Mesothelial cell of epicardium (in vitro differentiated cells): ENCODE measurements at regions not wholly inside any gene's neighbourhood (a gene's known extent, or its start where the extent isn't known, plus 50 kb on each side); places are given as distances from the start of the nearest gene placed in this dataset.

Experiments used
- DNase-seq, 2 experiments: peaks; one replicate each; pipeline ENCODE4 v3.0.0; 2021; ENCODE audit warnings: low spot score in 2 of 2; ENCODE audit not compliant: unreplicated experiment in 2 of 2
- H3K27ac Mint-ChIP-seq: 2 replicates; pipeline ENCODE4 v1.8.0; 2021; ENCODE audit warnings: mixed read lengths
- H3K27me3 Mint-ChIP-seq: 2 replicates; pipeline ENCODE4 v1.8.0; 2021; ENCODE audit warnings: low read depth, mixed read lengths
- H3K36me3 Mint-ChIP-seq: 2 replicates; pipeline ENCODE4 v1.8.0; 2021; ENCODE audit warnings: mixed read lengths
- H3K4me1 Mint-ChIP-seq: 2 replicates; pipeline ENCODE4 v1.8.0; 2021; ENCODE audit warnings: mixed read lengths
- H3K4me3 Mint-ChIP-seq: 2 replicates; pipeline ENCODE4 v1.8.0; 2021; ENCODE audit warnings: mild to moderate bottlenecking, moderate library complexity, mixed read lengths
- H3K9me3 Mint-ChIP-seq: 2 replicates; pipeline ENCODE4 v1.8.0; 2021; ENCODE audit warnings: mixed read lengths
- TF ChIP-seq, protein P1 (sequence below): fragments of 200-600 bp; sonication (generic); IDR thresholded peaks from one replicate; pipeline ENCODE4 v1.5.0; 2021; ENCODE audit warnings: antibody characterized with exemption; ENCODE audit not compliant: unreplicated experiment

DNA sequence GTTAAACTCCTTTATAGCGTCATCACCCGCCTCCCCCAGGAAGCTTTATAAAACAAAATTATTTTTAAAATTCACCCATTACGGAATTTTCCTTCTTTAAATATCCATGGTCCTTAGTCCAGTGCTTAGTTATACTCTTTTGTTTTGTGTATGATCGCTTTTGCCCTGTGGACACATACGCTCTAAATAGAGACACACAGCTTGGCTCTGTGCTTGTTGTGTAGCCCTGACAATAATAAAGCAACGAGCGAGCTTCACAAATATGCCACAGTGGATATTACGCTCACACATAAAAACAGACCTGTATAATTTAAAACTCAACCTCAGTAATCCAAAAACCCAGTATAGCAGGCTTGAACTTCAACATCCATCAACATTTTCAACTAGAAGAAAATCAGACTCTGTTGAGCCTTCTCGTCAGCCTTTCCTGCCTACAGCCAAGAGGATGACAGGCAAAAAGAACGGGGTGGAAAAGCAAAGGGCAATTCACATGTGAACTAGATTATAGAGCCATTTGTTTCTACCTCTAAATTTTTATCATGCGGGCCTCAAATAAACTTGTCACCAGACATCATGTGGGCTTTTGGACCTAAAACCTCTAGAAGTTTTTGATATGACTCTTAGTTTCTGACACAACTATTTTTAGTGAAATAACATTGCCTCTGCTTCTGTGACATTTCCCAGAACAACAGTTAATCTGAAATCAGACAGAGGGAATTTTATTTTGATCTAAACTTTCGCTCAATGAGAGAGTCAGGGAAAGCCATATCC lies 89.6 kb upstream of the THBS1 start:
- Mint-ChIP-seq H3K27me3 (no peaks in the 10 kb centered on the region), H3K4me3 (no peak overlapping the region), H3K9me3 (no peaks in the 10 kb centered on the region), H3K36me3 (no peaks in the 10 kb centered on the region), H3K4me1 (peaks cover 66% of the 10 kb centered on the region), H3K27ac (peak overlapping the region; percentile 32)
- no peak for DNase-seq
- TF ChIP-seq, protein P1, sequence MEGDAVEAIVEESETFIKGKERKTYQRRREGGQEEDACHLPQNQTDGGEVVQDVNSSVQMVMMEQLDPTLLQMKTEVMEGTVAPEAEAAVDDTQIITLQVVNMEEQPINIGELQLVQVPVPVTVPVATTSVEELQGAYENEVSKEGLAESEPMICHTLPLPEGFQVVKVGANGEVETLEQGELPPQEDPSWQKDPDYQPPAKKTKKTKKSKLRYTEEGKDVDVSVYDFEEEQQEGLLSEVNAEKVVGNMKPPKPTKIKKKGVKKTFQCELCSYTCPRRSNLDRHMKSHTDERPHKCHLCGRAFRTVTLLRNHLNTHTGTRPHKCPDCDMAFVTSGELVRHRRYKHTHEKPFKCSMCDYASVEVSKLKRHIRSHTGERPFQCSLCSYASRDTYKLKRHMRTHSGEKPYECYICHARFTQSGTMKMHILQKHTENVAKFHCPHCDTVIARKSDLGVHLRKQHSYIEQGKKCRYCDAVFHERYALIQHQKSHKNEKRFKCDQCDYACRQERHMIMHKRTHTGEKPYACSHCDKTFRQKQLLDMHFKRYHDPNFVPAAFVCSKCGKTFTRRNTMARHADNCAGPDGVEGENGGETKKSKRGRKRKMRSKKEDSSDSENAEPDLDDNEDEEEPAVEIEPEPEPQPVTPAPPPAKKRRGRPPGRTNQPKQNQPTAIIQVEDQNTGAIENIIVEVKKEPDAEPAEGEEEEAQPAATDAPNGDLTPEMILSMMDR: no peak

DNA sequence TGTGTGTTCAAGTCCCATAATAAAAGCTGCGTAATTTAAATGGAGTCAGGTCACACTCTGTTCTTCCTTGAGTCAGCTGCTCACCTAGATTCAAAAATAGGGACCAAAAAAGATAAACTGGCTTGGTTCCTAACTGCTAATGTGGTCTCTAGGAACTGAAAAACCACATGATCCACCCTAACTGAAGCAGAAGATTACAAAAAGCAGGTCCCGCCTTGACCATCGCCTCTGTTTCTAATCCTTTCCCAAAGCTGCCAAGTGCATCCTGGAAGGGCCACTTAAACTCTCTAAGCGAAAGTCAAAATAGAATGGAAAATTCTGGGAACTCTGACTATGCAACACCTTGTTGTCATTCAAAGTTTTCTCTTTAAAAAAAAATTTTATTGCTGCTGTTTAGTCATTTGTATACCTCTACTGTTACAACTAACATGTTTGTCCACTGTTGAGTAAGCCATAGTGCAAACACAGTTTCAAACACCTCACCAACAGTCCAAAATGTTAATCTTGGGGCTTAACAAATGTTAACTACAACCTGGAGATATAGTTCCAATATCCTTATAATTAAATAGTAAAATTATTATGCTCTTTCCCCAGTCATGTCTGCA lies 88.9 kb upstream of the THBS1 start:
- Mint-ChIP-seq H3K27me3 (no peaks in the 10 kb centered on the region), H3K27ac (peak overlapping the region; percentile 22), H3K9me3 (no peaks in the 10 kb centered on the region), H3K4me3 (no peak overlapping the region), H3K4me1 (peaks cover 68% of the 10 kb centered on the region), H3K36me3 (no peaks in the 10 kb centered on the region)
- no peak for DNase-seq
- TF ChIP-seq, protein P1: no peak

DNA sequence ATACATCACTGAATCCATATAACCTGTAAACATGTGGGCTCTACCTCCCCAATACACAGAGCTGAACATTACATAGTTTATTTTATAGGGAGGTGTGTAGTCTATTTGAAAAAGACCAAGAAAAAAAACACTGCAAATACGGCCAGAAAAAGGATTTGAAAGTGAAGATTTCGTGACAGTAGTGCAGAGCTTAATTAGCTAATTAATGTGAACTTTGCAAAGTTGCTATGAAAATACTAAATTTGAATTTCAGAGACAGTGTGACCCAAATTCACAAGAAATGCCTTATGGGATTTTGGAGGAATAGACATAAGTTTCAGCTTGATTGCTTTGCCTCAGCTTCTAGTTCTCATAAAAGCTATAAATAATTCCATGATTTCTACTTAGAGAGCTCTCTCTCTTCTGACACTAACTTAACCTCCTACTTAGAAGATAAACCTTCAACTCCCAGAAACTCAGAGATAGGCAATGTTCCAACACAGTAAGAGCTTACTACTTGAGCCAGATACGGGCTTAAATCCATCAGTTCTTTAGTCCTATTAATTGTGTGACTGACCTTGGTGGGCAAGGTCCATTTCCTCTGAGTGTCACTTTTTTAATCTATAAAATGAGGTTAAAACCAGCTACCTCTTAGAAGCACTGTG lies 87.3 kb upstream of the THBS1 start:
- H3K36me3 Mint-ChIP-seq: no peaks in the 10 kb centered on the region

DNA sequence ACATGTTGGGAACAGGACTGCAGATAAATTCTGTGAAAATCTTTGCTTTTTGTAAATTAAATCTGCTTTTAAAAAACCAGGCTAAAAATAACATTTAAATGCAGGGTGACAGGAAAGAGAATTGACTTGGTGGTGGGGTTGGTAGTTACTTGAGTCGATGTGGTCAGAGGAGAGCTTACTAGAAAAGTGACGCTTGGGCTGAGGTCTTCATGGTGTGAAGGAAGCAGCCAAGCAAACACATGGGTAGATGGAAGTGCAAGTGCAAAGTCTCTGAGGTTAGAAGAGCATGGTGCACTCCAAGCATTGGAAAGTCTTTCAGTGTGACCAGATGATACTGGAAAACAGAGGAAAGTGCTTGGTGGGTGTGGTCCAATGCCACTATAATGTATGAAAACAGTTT lies 86.4 kb upstream of the THBS1 start:
- H3K4me1 Mint-ChIP-seq: peaks cover 60% of the 10 kb centered on the region

More for the DNA sequence above, 87.3 kb upstream of the THBS1 start:
- TF ChIP-seq, protein P1: no peak
- Mint-ChIP-seq H3K27ac (peak overlapping the region; percentile 43), H3K4me3 (no peak overlapping the region), H3K4me1 (peaks cover 61% of the 10 kb centered on the region), H3K27me3 (no peaks in the 10 kb centered on the region), H3K9me3 (no peaks in the 10 kb centered on the region)
- no peak for DNase-seq

DNA sequence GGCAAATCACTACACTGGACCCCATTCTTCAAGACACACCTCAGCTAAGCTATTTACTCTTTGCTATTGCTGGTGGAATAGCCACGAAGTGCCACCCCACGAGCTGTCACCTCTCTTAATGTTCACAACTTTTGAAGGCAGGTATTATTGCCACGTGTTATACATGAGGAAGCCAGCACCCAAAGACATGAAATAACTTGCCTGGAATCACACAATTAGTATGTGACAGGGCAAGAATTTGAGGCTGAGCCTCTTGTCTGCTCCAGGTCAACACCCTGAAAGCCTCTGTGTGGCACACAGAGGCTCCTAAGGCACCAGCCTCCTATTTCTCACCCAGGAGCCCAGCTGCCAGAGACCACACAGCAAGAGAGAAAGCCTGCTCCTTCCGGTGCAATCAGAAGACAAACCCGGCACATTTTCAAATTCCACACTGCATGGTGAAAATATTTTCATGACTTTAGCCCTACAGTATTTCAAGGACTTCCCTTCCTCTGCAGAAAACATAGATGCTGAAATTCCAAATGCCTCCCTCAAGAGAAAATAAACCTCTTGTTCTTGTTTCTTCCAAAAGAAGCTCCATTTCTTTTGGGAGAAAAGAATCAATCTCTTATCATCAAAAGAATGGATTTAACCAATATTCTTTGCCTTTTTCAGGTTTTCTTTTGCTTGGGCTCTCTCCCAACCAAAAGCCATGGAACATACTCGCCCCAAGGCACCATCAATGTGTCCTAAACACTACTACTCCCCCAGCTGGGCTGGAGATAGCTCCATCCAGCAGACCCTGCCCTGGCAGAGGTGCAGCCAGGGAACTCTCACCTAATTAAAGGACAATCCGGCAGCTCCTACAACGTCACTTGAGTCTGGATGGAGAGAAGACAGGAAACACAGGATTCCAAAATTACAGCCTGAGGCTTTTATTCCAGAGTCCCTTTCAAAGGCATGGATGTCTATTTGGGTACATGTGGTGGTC lies 84.7 kb upstream of the THBS1 start:
- Mint-ChIP-seq H3K27ac (no peak overlapping the region), H3K4me3 (no peak overlapping the region), H3K36me3 (no peaks in the 10 kb centered on the region), H3K27me3 (no peaks in the 10 kb centered on the region), H3K4me1 (peaks cover 54% of the 10 kb centered on the region), H3K9me3 (no peaks in the 10 kb centered on the region)
- TF ChIP-seq, protein P1: no peak
- no peak for DNase-seq

More for the DNA sequence above, 86.4 kb upstream of the THBS1 start:
- TF ChIP-seq, protein P1: no peak
- no peak for DNase-seq
- H3K27me3 Mint-ChIP-seq: no peaks in the 10 kb centered on the region
- H3K4me3 Mint-ChIP-seq: no peak overlapping the region
- H3K36me3 Mint-ChIP-seq: no peaks in the 10 kb centered on the region
- no peak overlapping the region for H3K27ac Mint-ChIP-seq
- no peaks in the 10 kb centered on the region for H3K9me3 Mint-ChIP-seq
